ENCODE measurements at regions not wholly inside any gene's neighbourhood (a gene's known extent, or its start where the extent isn't known, plus 50 kb on each side); places are given as distances from the start of the nearest gene placed in this dataset.
A peak's percentile ranks its signal among the peaks of the same experiment; 100 is the strongest.

DNA sequence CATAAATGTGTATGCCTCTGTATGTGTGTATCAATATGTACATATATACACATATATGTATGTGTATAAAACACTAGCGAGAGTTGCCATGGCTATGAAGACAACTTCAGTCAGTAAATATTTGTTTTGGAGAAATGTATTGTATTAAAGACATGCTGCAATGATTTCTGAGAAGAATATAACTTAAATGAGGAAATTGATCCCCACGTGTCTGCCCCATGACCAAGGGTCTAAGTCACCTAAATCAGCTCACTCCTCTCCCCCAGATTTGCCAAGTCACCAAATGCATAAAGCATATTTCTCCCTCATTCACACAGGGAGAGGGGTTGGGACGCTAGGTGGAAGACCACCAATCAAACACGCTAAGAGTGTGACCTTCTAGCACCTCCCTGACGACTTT lies 58.3 kb upstream of the LYST start:
- DNase-seq: no peak
- in situ Hi-C loops (cut with MboI; ENCODE audit: low pct_unique_long_range_greater_than_20kb, low sequenced_read_pairs): no loop called here

DNA sequence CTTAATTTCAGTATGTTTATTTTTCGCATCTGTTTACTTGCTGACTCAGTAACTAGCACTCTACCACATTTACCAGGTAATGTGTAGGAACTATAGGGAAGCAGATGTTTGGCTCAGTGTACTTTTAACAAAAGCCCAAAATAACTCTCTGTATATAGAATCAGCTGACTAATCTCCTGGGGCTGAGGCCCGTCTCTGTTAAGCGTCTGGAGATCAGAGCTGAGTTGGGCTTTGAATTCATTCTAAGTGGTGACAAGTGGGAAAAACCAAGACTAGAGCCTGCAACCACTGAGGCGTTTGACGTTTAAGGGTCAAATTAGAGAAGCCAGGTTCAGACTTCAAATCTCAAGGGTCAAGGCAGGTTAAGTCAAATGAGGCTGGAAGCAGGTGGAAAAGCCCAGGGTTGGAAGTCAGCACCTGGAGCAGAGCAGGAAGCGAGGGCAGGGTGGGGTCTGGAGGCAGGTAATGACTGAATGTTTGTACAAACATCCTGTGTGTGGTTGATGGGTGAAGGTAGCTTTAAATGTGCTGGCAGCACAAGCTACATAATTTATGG lies 56.8 kb upstream of the LYST start:
- in situ Hi-C loops (cut with MboI; ENCODE audit: low pct_unique_long_range_greater_than_20kb, low sequenced_read_pairs): no loop called here
- DNase-seq: no peak

GRCh38 chr1:235920596-235921375 lies 54.1 kb upstream of the LYST start:
- no peak for DNase-seq
- in situ Hi-C loops (cut with MboI; ENCODE audit: low pct_unique_long_range_greater_than_20kb, low sequenced_read_pairs): no loop called here

- in situ Hi-C loops (cut with MboI; ENCODE audit: low pct_unique_long_range_greater_than_20kb, low sequenced_read_pairs): no loop called here
- DNase-seq: no peak
These were observed 53.2 kb upstream of the LYST start for GRCh38 chr1:235919833-235920441.

DNA sequence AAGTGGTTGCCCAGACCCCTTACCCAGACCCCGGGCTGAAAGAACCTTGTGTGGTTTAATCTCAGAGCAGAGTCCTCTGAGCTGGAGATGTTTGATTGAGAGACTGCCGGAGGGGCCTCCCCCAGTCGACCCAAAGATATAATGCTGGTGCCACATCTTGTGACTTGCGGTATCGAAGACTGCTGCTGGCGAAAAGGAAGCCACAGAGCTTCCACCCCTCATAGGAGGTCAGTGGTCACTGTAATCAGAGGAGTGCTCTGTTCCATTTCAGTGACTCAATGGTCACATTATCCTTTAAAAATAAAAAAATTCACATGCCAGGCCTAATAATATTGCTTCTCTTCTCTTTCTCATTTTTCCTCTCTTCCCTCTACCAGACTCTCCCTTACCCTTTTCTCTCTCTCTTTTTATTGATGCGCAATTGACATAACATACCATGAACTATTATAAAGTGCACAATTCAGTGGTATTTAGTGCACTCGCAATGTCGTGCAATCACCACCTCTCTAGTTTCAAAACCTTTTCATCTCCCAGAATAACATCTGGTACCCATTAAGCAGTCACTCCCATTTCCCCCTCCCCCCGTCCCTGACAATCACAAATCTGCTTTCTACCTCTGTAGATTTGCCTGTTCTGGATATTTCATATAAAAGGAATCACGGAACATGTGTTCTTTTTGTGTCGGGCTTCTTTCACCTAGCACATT lies 52.6 kb upstream of the LYST start:
- in situ Hi-C loops (cut with MboI; ENCODE audit: low pct_unique_long_range_greater_than_20kb, low sequenced_read_pairs): no loop called here
- DNase-seq: no peak

GRCh38 chr1:235918465-235918864 lies 51.8 kb upstream of the LYST start:
- DNase-seq: no peak
- in situ Hi-C loops (cut with MboI; ENCODE audit: low pct_unique_long_range_greater_than_20kb, low sequenced_read_pairs): no loop called here

DNA sequence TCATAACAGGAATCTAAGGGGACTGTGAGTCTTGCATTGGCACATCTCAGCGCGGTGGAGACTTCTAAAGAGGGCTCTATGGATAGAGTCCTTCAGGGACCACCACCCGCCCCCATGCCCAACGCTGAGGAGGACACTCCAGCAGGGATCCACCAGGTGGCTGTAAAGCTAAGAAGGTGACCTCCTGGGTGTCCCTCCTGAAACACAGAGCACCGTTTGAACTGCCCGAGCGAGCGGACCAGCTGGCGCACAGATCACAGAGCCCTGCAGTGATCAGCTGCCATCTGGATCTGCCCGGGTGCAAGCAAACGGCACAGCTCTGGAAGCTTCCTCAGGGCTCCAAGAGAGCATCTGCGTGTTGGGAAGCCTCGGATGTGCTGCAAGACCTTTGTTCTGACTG lies 51.3 kb upstream of the LYST start:
- DNase-seq: no peak
- in situ Hi-C loops (cut with MboI; ENCODE audit: low pct_unique_long_range_greater_than_20kb, low sequenced_read_pairs): no loop called here

GRCh38 chr1:235917267-235917811 lies 50.6 kb upstream of the LYST start:
- in situ Hi-C loops (cut with MboI; ENCODE audit: low pct_unique_long_range_greater_than_20kb, low sequenced_read_pairs): no loop called here
- peak; percentile 88 for DNase-seq
